GM21619 (cell line): ENCODE measurements at regions not wholly inside any gene's neighbourhood (a gene's known extent, or its start where the extent isn't known, plus 50 kb on each side); places are given as distances from the start of the nearest gene placed in this dataset.
"Not testable (repeated sequence)": the region's sequence is repeated elsewhere in the genome, so short reads cannot be mapped to it uniquely, and the experiment has no call there.

Source experiments
- ATAC-seq: cut with Tn5 transposase; IDR thresholded peaks from one replicate; pipeline ENCODE4 v1.9.1; 2021; ENCODE audit not compliant: unreplicated experiment

- ATAC-seq = no peak
Measured at GRCh38 chr4:170849969-170850368, 760.2 kb upstream of the AADAT start.

- no peak for ATAC-seq
Measured at GRCh38 chr4:170827562-170828274, 738.0 kb upstream of the AADAT start.

- no peak for ATAC-seq
Measured at GRCh38 chr4:170818786-170819185, 729.0 kb upstream of the AADAT start.

GRCh38 chr4:170805352-170805751 lies 715.6 kb upstream of the AADAT start:
- ATAC-seq = no peak

- ATAC-seq = no peak
Measured at GRCh38 chr4:170804930-170805329, 715.2 kb upstream of the AADAT start.

- ATAC-seq = no peak
Measured at GRCh38 chr4:170803492-170803891, 713.7 kb upstream of the AADAT start.

- ATAC-seq = no peak
Measured at GRCh38 chr4:170801771-170802170, 712.0 kb upstream of the AADAT start.

GRCh38 chr4:170794525-170794924 lies 704.8 kb upstream of the AADAT start:
- ATAC-seq = no peak

GRCh38 chr4:170788540-170789051 lies 698.8 kb upstream of the AADAT start:
- ATAC-seq = not testable (repeated sequence)

GRCh38 chr4:170777663-170778062 lies 687.9 kb upstream of the AADAT start:
- no peak for ATAC-seq

- no peak for ATAC-seq
Measured at GRCh38 chr4:170776983-170777382, 687.2 kb upstream of the AADAT start.

- ATAC-seq = no peak
Measured at GRCh38 chr4:170775851-170776250, 686.1 kb upstream of the AADAT start.

- no peak for ATAC-seq
Measured at GRCh38 chr4:170773709-170774273, 684.0 kb upstream of the AADAT start.

- ATAC-seq = no peak
Measured at GRCh38 chr4:170772429-170772828, 682.7 kb upstream of the AADAT start.

- no peak for ATAC-seq
Measured at GRCh38 chr4:170770664-170771063, 680.9 kb upstream of the AADAT start.

- no peak for ATAC-seq
Measured at GRCh38 chr4:170769862-170770261, 680.1 kb upstream of the AADAT start.

GRCh38 chr4:170758988-170759387 lies 669.2 kb upstream of the AADAT start:
- no peak for ATAC-seq

- ATAC-seq = no peak
Measured at GRCh38 chr4:170750519-170750918, 660.8 kb upstream of the AADAT start.

GRCh38 chr4:170748975-170749374 lies 659.2 kb upstream of the AADAT start:
- ATAC-seq = no peak

- no peak for ATAC-seq
Measured at GRCh38 chr4:170743633-170744032, 653.9 kb upstream of the AADAT start.

- no peak for ATAC-seq
Measured at GRCh38 chr4:170741856-170742255, 652.1 kb upstream of the AADAT start.

- no peak for ATAC-seq
Measured at GRCh38 chr4:170736710-170737109, 647.0 kb upstream of the AADAT start.

GRCh38 chr4:170729897-170730296 lies 640.1 kb upstream of the AADAT start:
- no peak for ATAC-seq
